Muscle layer of duodenum (tissue), 2 donors: ENCODE measurements at regions not wholly inside any gene's neighbourhood (a gene's known extent, or its start where the extent isn't known, plus 50 kb on each side); places are given as distances from the start of the nearest gene placed in this dataset.

Source experiments
- H3K27ac ChIP-seq: one replicate; pipeline ENCODE4 v1.7.0; 2013; ENCODE audit warnings: mild to moderate bottlenecking, low read length
- H3K27me3 ChIP-seq: one replicate; pipeline ENCODE4 v1.7.0; 2013; ENCODE audit warnings: low read depth, mild to moderate bottlenecking, control low read depth, low read length
- H3K36me3 ChIP-seq, 2 donors: one replicate each; pipeline ENCODE4 v1.7.0; 2013; ENCODE audit warnings: low read length in 2 of 2, control low read depth in 1 of 2, mild to moderate bottlenecking in 1 of 2; ENCODE audit not compliant: insufficient read depth in 2 of 2, control insufficient read depth in 1 of 2
- H3K4me1 ChIP-seq, 2 donors: one replicate each; pipeline ENCODE4 v1.7.0; 2013; ENCODE audit warnings: low read length in 2 of 2, mild to moderate bottlenecking in 2 of 2, control low read depth in 1 of 2, moderate library complexity in 1 of 2; ENCODE audit not compliant: insufficient read depth in 2 of 2, control insufficient read depth in 1 of 2
- H3K4me3 ChIP-seq, 2 donors: one replicate each; pipeline ENCODE4 v1.7.0; 2013; ENCODE audit warnings: low read length in 2 of 2, low read depth in 1 of 2, mild to moderate bottlenecking in 1 of 2
- H3K9me3 ChIP-seq, 2 donors: one replicate each; pipeline ENCODE4 v1.7.0; 2013; ENCODE audit warnings: low read length in 2 of 2, control low read depth in 1 of 2, mild to moderate bottlenecking in 1 of 2; ENCODE audit not compliant: control insufficient read depth in 1 of 2
- donor health status: healthy.

GRCh38 chr5:155116456-155117251 lies 103.1 kb downstream of the KIF4B start:
- no peaks in the 10 kb centered on the region for H3K36me3 ChIP-seq
- H3K4me1 ChIP-seq = peaks cover 0 to 3% of the 10 kb centered on the region in 2 donors
- H3K4me3 ChIP-seq = no peak overlapping the region
- H3K27me3 ChIP-seq = no peaks in the 10 kb centered on the region
- H3K9me3 ChIP-seq = no peaks in the 10 kb centered on the region
- no peak overlapping the region for H3K27ac ChIP-seq

GRCh38 chr5:155125551-155126095 lies 112.1 kb downstream of the KIF4B start:
- Histone ChIP-seq H3K4me1 (no peaks in the 10 kb centered on the region), H3K27ac (no peak overlapping the region), H3K36me3 (no peaks in the 10 kb centered on the region), H3K27me3 (no peaks in the 10 kb centered on the region), H3K4me3 (no peak overlapping the region), H3K9me3 (no peaks in the 10 kb centered on the region)

GRCh38 chr5:155126573-155126972 lies 113.0 kb downstream of the KIF4B start:
- H3K27ac ChIP-seq = no peak overlapping the region
- no peaks in the 10 kb centered on the region for H3K4me1 ChIP-seq
- H3K4me3 ChIP-seq = no peak overlapping the region

GRCh38 chr5:155127552-155127951 lies 114.0 kb downstream of the KIF4B start:
- no peak overlapping the region for H3K27ac ChIP-seq

More at GRCh38 chr5:155126573-155126972, 113.0 kb downstream of the KIF4B start:
- Histone ChIP-seq H3K27me3 (no peaks in the 10 kb centered on the region), H3K36me3 (no peaks in the 10 kb centered on the region), H3K9me3 (no peaks in the 10 kb centered on the region)

GRCh38 chr5:155128786-155129512 lies 115.4 kb downstream of the KIF4B start:
- Histone ChIP-seq H3K27me3 (no peaks in the 10 kb centered on the region), H3K9me3 (no peaks in the 10 kb centered on the region), H3K27ac (no peak overlapping the region), H3K4me1 (no peaks in the 10 kb centered on the region), H3K36me3 (no peaks in the 10 kb centered on the region), H3K4me3 (no peak overlapping the region)

More at GRCh38 chr5:155127552-155127951, 114.0 kb downstream of the KIF4B start:
- Histone ChIP-seq H3K4me1 (no peaks in the 10 kb centered on the region), H3K27me3 (no peaks in the 10 kb centered on the region), H3K9me3 (no peaks in the 10 kb centered on the region), H3K36me3 (no peaks in the 10 kb centered on the region), H3K4me3 (no peak overlapping the region)

GRCh38 chr5:155129513-155129880 lies 115.9 kb downstream of the KIF4B start:
- Histone ChIP-seq H3K36me3 (no peaks in the 10 kb centered on the region), H3K4me1 (no peaks in the 10 kb centered on the region), H3K4me3 (no peak overlapping the region), H3K9me3 (no peaks in the 10 kb centered on the region), H3K27me3 (no peaks in the 10 kb centered on the region), H3K27ac (no peak overlapping the region)

- Histone ChIP-seq H3K27me3 (no peaks in the 10 kb centered on the region), H3K4me3 (no peak overlapping the region), H3K4me1 (no peaks in the 10 kb centered on the region), H3K27ac (no peak overlapping the region), H3K36me3 (no peaks in the 10 kb centered on the region), H3K9me3 (no peaks in the 10 kb centered on the region)
Observed at GRCh38 chr5:155134130-155134529, 120.6 kb downstream of the KIF4B start.

GRCh38 chr5:155136216-155136850 lies 122.8 kb downstream of the KIF4B start:
- Histone ChIP-seq H3K36me3 (no peaks in the 10 kb centered on the region), H3K27me3 (no peaks in the 10 kb centered on the region), H3K4me3 (no peak overlapping the region), H3K4me1 (no peaks in the 10 kb centered on the region), H3K9me3 (no peaks in the 10 kb centered on the region), H3K27ac (no peak overlapping the region)

- H3K9me3 ChIP-seq = no peaks in the 10 kb centered on the region
- H3K4me1 ChIP-seq = no peaks in the 10 kb centered on the region
- H3K27ac ChIP-seq = no peak overlapping the region
- H3K4me3 ChIP-seq = no peak overlapping the region
- H3K27me3 ChIP-seq = no peaks in the 10 kb centered on the region
- H3K36me3 ChIP-seq = no peaks in the 10 kb centered on the region
Observed at GRCh38 chr5:155137683-155138082, 124.1 kb downstream of the KIF4B start.

- no peaks in the 10 kb centered on the region for H3K27me3 ChIP-seq
- no peak overlapping the region for H3K4me3 ChIP-seq
- H3K27ac ChIP-seq = no peak overlapping the region
- H3K4me1 ChIP-seq = no peaks in the 10 kb centered on the region
- H3K36me3 ChIP-seq = no peaks in the 10 kb centered on the region
- H3K9me3 ChIP-seq = no peaks in the 10 kb centered on the region
Observed at GRCh38 chr5:155140646-155141045, 127.1 kb downstream of the KIF4B start.

GRCh38 chr5:155144956-155145355 lies 131.4 kb downstream of the KIF4B start:
- Histone ChIP-seq H3K36me3 (no peaks in the 10 kb centered on the region), H3K9me3 (no peaks in the 10 kb centered on the region), H3K4me3 (no peak overlapping the region), H3K4me1 (no peaks in the 10 kb centered on the region), H3K27me3 (no peaks in the 10 kb centered on the region), H3K27ac (no peak overlapping the region)
